Body of pancreas (tissue), 4 donors: ENCODE measurements at regions not wholly inside any gene's neighbourhood (a gene's known extent, or its start where the extent isn't known, plus 50 kb on each side); places are given as distances from the start of the nearest gene placed in this dataset.
"Not testable (repeated sequence)": the region's sequence is repeated elsewhere in the genome, so short reads cannot be mapped to it uniquely, and the experiment has no call there.

Experiments
- CTCF ChIP-seq, 7 experiments: fragments of 450-650 bp in 4 of 7; fragments of 200-600 bp in 3 of 7; sonication (generic) in 3 of 7; IDR thresholded peaks; one replicate each; pipeline ENCODE4 v1.5.1; 2016 to 2019; ENCODE audit warnings: antibody characterized with exemption in 7 of 7
- POLR2A ChIP-seq, 3 donors: fragments of 450-650 bp; IDR thresholded peaks; one replicate each; pipeline ENCODE4 v1.6.1; 2016; ENCODE audit warnings: antibody characterized with exemption in 3 of 3, mild to moderate bottlenecking in 2 of 3

- not testable (repeated sequence) for TF ChIP-seq CTCF, POLR2A (IDR thresholded peaks at IDR 0.05)
Observed at GRCh38 chr12:33550214-33550613, 110.6 kb upstream of the SYT10 start.
